ENCODE measurements at regions not wholly inside any gene's neighbourhood (a gene's known extent, or its start where the extent isn't known, plus 50 kb on each side); places are given as distances from the start of the nearest gene placed in this dataset.

DNA sequence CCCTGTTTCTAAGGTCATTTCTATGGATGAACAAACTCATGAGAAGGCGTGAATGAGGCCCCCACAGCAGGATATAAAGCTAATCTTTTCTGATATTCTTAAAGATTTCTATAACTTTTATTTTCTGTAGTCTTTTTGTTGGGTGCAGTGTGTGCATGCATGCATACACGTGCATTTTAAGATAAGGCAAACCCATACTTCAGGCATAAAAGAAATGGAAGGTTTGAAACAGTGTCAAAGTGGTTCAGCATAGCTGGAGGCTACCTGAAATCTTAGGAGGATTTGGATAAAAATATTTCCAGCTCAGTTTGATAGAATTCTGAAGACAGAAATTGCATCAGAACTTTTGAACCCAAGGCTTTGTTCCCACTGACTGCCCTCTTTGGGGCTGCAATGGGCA, 119.7 kb downstream of the PDHA2 start:
- WGBS, 2 experiments (ENCODE audit: extremely low coverage in 2 of 2, insufficient read length in 1 of 2), result no CpG with 5 or more reads among the region's 2 CpGs
- no peak overlapping the region for H2BK15ac ChIP-seq (ENCODE audit: low read depth, low read length)
- no peak overlapping the region for H2BK5ac ChIP-seq (ENCODE audit: low read depth, low read length, poor library complexity, severe bottlenecking)
- DNase-seq (no peak), ATAC-seq (ENCODE audit: low read depth) (no peak)
- no peaks in the 10 kb centered on the region for H3K79me1 ChIP-seq (ENCODE audit: low read depth in 1 of 2, low read length in 2 of 2)
- H3K56ac ChIP-seq (ENCODE audit: extremely low read depth, insufficient read depth, low read length), result no peak overlapping the region
- H3K18ac ChIP-seq (ENCODE audit: low read depth, low read length), result no peak overlapping the region
- no peak overlapping the region for H3K27ac ChIP-seq (ENCODE audit: insufficient read depth, low read length)
- H2AK5ac ChIP-seq (ENCODE audit: low read depth, low read length), result no peak overlapping the region
- H2BK20ac ChIP-seq (ENCODE audit: low read depth, low read length), result no peak overlapping the region
- no TSS peak for BruUV-seq (replicated peaks)
- no peak overlapping the region for H2AFZ ChIP-seq (replicated peaks; ENCODE audit: low read length, poor library complexity)
- in situ Hi-C loops (cut with MboI; ENCODE audit: low sequenced_read_pairs) (no loop called here), dilution Hi-C loops (cut with HindIII; ENCODE audit: low sequenced_read_pairs, unreplicated experiment) (no loop called here), intact Hi-C loops (cut with micrococcal nuclease) (no loop called here)
- no peak overlapping the region for H2BK120ac ChIP-seq (ENCODE audit: low read depth, low read length)
- no peaks in the 10 kb centered on the region for H3K4me1 ChIP-seq (ENCODE audit: control insufficient read depth, insufficient read depth, low read length)
- no peaks in the 10 kb centered on the region for H3K27me3 ChIP-seq (ENCODE audit: control insufficient read depth, insufficient read depth, low read length)
- H3K4ac ChIP-seq (ENCODE audit: low read depth, low read length), result no peak overlapping the region
- no peak overlapping the region for H4K91ac ChIP-seq (ENCODE audit: insufficient read depth, low read depth, low read length)
- H3K4me3 ChIP-seq (ENCODE audit: insufficient read depth, low read depth, low read length), result no peak overlapping the region
- H3K9me3 ChIP-seq (ENCODE audit: control insufficient read depth, insufficient read depth, low read length), result peaks cover 5% of the 10 kb centered on the region; the same call in 1 of the 2 replicates
- no peak overlapping the region for H3K9ac ChIP-seq (ENCODE audit: low read depth, low read length)
- no peak overlapping the region for H4K8ac ChIP-seq (ENCODE audit: low read depth in 2 of 2, low read length in 2 of 2)
- no peak for TF ChIP-seq MAFK (IDR thresholded peaks at IDR 0.05; ENCODE audit: low read depth, low read length)
- TF ChIP-seq NFE2L2 (IDR thresholded peaks at IDR 0.05; ENCODE audit: low read depth, low read length), result no peak
- TF ChIP-seq, protein P1, sequence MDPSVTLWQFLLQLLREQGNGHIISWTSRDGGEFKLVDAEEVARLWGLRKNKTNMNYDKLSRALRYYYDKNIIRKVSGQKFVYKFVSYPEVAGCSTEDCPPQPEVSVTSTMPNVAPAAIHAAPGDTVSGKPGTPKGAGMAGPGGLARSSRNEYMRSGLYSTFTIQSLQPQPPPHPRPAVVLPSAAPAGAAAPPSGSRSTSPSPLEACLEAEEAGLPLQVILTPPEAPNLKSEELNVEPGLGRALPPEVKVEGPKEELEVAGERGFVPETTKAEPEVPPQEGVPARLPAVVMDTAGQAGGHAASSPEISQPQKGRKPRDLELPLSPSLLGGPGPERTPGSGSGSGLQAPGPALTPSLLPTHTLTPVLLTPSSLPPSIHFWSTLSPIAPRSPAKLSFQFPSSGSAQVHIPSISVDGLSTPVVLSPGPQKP (IDR thresholded peaks at IDR 0.05; ENCODE audit: borderline replicate concordance, low read depth, low read length), result no peak
- no peak for TF ChIP-seq RAD21 (IDR thresholded peaks at IDR 0.05; ENCODE audit: low read length)
- no peak for TF ChIP-seq CEBPB (IDR thresholded peaks at IDR 0.05; ENCODE audit: low read depth, low read length)
- no peak for TF ChIP-seq FOS (IDR thresholded peaks at IDR 0.05; ENCODE audit: low read depth, low read length)
- TF ChIP-seq BHLHE40 (IDR thresholded peaks at IDR 0.05; ENCODE audit: low read depth, low read length), result no peak
- TF ChIP-seq SMC3 (IDR thresholded peaks at IDR 0.05; ENCODE audit: low read depth, low read length), result no peak
- no peak for TF ChIP-seq MXI1 (IDR thresholded peaks at IDR 0.05; ENCODE audit: borderline replicate concordance, low read depth, low read length)
- TF ChIP-seq, protein P2, sequence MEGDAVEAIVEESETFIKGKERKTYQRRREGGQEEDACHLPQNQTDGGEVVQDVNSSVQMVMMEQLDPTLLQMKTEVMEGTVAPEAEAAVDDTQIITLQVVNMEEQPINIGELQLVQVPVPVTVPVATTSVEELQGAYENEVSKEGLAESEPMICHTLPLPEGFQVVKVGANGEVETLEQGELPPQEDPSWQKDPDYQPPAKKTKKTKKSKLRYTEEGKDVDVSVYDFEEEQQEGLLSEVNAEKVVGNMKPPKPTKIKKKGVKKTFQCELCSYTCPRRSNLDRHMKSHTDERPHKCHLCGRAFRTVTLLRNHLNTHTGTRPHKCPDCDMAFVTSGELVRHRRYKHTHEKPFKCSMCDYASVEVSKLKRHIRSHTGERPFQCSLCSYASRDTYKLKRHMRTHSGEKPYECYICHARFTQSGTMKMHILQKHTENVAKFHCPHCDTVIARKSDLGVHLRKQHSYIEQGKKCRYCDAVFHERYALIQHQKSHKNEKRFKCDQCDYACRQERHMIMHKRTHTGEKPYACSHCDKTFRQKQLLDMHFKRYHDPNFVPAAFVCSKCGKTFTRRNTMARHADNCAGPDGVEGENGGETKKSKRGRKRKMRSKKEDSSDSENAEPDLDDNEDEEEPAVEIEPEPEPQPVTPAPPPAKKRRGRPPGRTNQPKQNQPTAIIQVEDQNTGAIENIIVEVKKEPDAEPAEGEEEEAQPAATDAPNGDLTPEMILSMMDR (conservative IDR thresholded peaks at IDR 0.05; ENCODE audit: low read depth, low read length), result no peak
- TF ChIP-seq, protein P3, sequence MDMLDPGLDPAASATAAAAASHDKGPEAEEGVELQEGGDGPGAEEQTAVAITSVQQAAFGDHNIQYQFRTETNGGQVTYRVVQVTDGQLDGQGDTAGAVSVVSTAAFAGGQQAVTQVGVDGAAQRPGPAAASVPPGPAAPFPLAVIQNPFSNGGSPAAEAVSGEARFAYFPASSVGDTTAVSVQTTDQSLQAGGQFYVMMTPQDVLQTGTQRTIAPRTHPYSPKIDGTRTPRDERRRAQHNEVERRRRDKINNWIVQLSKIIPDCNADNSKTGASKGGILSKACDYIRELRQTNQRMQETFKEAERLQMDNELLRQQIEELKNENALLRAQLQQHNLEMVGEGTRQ (IDR thresholded peaks at IDR 0.05; ENCODE audit: low read depth, low read length), result no peak
- TF ChIP-seq MAZ (IDR thresholded peaks at IDR 0.05; ENCODE audit: borderline replicate concordance, low read depth, low read length), result no peak
- ChIA-PET CTCF (interaction anchor here (0.6 kb wide), 1 partner anchor 1055 kb away, joined by 3 read pairs; no protein-coding TSS in a partner anchor), POLR2A (ENCODE audit: unreplicated experiment) (no interaction called here)
- no peaks in the 10 kb centered on the region for H3K9me1 ChIP-seq (ENCODE audit: insufficient read depth, low read length)
- no peak overlapping the region for H4K5ac ChIP-seq (ENCODE audit: low read depth, low read length)
- no peaks in the 10 kb centered on the region for H4K20me1 ChIP-seq (ENCODE audit: insufficient read depth, low read length)
- H3K36me3 ChIP-seq (ENCODE audit: control insufficient read depth, insufficient read depth, low read length), result no peaks in the 10 kb centered on the region
- H3K23ac ChIP-seq (ENCODE audit: low read depth, low read length), result no peak overlapping the region
- H2AK9ac ChIP-seq (replicated peaks; ENCODE audit: low read depth, low read length, poor library complexity), result no peak overlapping the region
- H3K14ac ChIP-seq (replicated peaks; ENCODE audit: low read depth, low read length), result no peak overlapping the region
- no peak overlapping the region for H3K4me2 ChIP-seq (ENCODE audit: low read depth, low read length)
